Fibroblast of pulmonary artery (primary cell): ENCODE measurements at regions not wholly inside any gene's neighbourhood (a gene's known extent, or its start where the extent isn't known, plus 50 kb on each side); places are given as distances from the start of the nearest gene placed in this dataset.

ENCODE experiments used
- DNase-seq: peaks from one replicate; pipeline ENCODE4 v3.0.0-alpha.2; 2010; ENCODE audit warnings: low read depth
- H3K4me3 ChIP-seq: replicated peaks from 2 replicates; pipeline ENCODE4 v1.5.1; 2011; ENCODE audit warnings: low read depth, mild to moderate bottlenecking, control low read depth, low read length, moderate library complexity
- TF ChIP-seq, protein P1 (sequence below): IDR thresholded peaks from 2 replicates; pipeline ENCODE4 v1.5.1; 2011; ENCODE audit warnings: mild to moderate bottlenecking, control low read depth, low read length, inconsistent platforms; ENCODE audit errors: missing control alignments

DNA sequence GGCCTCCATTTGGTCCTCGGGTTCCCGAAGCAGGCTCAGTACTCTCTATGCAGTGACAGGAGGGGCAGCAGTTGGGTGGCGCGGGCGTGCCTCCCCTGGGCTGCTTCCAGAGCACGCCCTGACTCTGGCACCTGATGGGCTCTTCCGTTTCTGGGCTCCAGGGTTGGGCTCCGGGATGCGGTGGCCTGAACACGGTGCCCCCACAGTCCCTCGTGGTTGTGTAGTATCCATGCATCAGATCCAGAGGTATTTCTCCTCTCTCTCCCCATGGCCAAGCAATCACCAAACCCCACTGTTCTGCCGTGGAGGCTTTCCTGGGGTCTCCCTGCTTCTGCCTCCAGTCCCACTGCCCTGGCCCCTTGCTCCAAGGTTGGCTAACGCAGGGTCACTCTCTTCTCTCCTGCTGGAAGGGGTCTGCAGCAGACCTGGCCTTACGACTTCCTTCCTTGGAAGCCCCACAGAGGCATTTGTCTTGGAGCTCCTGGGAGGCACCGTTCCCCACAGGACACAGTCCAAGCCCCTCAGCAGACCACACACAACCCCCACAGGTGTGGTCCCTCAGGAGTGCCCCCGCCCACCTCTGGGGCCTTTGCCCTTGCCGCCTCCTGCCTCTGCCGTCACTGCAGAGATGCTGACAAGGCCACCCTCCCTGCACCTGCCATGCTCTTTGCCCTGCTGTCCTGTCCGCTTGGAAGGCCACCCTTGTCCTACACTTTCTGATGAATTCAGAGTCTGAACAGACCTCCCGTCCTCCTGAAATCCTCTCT lies 136.6 kb upstream of the ASB18 start:
- H3K4me3 ChIP-seq: no peak overlapping the region
- TF ChIP-seq, protein P1, sequence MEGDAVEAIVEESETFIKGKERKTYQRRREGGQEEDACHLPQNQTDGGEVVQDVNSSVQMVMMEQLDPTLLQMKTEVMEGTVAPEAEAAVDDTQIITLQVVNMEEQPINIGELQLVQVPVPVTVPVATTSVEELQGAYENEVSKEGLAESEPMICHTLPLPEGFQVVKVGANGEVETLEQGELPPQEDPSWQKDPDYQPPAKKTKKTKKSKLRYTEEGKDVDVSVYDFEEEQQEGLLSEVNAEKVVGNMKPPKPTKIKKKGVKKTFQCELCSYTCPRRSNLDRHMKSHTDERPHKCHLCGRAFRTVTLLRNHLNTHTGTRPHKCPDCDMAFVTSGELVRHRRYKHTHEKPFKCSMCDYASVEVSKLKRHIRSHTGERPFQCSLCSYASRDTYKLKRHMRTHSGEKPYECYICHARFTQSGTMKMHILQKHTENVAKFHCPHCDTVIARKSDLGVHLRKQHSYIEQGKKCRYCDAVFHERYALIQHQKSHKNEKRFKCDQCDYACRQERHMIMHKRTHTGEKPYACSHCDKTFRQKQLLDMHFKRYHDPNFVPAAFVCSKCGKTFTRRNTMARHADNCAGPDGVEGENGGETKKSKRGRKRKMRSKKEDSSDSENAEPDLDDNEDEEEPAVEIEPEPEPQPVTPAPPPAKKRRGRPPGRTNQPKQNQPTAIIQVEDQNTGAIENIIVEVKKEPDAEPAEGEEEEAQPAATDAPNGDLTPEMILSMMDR: no peak
- DNase-seq: no peak

DNA sequence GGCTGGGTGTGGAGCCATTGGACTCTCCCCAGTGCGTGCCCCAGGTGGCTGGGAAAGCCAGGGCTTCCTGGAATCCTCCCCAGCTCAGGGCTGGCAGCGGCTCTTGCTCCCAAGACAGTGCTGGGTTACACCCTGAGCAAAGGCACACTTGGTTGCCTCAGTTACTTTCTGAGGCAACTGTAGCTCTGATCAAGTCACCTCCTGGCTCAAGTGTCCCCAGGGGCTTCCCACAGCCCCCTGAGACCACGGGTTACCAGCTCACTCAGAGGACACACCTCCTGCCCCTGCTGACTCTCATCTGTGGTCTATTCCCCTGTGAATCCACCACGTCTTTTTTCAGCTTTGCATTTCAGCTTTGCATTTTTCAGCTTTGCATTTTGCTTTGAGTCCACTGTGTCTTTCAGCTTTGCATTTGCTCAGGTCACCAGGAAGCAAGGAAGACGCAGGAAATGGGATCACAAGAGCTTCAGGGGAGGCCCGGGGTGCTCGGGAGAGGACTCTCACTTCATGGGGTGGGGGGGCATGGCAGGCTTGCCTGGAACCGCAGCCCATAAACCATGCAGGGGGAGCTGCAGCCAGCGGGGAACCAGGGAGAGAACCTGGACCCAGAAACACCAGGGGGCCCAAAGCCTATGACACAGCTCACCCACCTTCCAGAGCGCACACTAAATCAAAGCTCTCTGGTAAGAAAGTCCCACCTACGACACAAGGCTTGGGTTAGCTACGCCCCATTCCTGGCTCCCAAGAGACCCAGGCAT lies 138.0 kb upstream of the ASB18 start:
- H3K4me3 ChIP-seq: no peak overlapping the region
- DNase-seq: no peak
- TF ChIP-seq, protein P1: no peak

DNA sequence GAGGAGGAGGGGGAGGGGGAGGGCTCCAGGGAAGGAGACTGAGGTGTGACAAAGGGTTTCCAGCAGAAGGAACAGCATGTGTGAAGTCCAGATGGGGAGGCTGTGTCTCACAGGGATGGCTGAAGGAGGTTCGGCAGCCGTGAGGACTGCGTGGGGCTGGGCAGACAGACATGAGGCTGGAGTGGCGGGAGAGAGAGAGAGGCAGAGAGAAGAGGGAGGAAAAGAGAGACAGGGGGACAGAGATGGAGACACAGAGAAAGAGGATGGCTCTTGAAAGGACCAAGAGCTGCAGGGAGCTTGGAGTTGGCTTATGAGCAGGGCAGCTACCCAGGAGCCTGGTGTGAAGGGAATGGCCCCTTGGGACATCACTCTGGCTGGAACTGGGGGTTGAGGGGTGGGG lies 138.9 kb upstream of the ASB18 start:
- TF ChIP-seq, protein P1: no peak
- no peak overlapping the region for H3K4me3 ChIP-seq
- no peak for DNase-seq

DNA sequence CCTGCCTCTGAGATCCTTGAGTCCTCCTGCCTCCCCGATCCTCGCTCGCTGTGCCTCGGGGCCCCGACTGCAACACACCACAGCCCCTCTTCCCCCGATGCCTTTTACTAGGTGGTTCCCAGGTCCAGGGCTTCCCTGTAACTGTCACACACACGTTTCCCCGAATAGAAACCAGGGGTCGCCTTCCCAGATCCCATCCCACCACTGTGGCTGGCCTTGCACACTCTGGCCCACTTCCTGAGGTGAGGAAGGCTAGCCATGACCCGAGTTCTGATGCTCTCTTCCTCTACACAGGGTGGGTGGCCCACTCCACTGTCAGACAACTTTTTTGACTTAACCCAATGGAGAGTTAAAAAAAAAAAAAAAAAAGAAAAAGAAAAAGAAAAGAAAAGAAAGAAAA lies 139.6 kb upstream of the ASB18 start:
- H3K4me3 ChIP-seq: no peak overlapping the region
- TF ChIP-seq, protein P1: no peak
- no peak for DNase-seq

DNA sequence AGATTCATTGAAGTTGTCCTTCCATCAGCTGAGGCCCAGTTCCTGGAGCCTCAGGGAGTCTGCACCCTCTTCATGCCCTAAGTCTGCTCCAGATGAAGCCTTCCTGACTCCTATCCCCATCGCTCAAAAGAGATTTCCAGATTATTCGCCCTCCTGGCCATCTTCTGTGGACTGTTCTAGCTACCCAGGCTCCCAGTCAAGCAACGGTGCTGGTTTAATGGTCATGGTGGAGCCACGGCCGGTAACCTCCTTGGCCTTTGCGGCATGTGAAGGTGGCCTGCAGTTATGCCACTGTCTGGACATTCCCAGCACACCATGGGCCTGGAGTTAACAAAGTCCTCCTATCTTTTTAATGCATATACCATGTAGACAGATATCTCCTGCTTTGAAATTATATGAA lies 140.1 kb upstream of the ASB18 start:
- TF ChIP-seq, protein P1: no peak
- no peak overlapping the region for H3K4me3 ChIP-seq

DNA sequence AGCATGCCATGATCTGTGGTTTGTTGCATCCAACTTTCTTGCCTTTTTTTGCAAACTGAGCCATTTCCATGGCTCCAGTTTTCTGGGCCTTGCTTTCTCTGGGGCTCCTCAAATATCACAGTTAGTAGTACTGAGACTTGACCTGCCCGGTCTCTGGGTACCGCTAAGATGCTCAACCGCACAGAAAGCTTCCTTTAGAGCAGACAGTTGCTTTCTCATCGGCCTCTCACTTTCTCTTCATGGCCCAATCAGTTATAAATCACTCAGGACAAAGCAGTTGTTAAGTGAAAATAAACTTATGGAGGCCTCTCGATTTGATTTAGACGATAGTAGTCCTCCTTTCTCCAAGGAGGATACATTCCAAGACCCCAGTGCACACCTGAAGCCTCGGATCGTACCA lies 141.2 kb upstream of the ASB18 start:
- no peak for DNase-seq
- TF ChIP-seq, protein P1: no peak
- H3K4me3 ChIP-seq: no peak overlapping the region

More for the DNA sequence above, 140.1 kb upstream of the ASB18 start:
- no peak for DNase-seq
